ENCODE measurements at regions not wholly inside any gene's neighbourhood (a gene's known extent, or its start where the extent isn't known, plus 50 kb on each side); places are given as distances from the start of the nearest gene placed in this dataset.

DNA sequence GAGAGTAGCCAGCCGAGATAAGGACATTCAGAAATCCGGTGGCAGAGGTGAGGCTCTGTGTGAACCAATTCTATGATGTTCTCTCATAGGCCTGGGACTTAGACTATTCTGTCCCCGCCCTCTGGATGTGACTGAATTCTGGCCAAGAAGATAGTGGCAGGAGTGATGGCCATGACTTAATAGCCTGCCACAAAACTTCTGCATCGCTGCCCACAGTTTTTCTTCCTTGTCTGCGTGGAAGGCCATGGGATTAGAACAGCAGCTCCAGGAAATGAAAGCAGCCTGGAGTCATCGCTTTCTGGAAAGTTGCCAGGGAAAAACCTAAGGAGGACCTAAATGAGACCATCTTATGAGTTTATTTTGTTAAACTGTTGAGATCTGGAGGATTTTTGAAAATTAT, 134.7 kb downstream of the F11 start:
- Histone ChIP-seq H3K27me3 (ENCODE audit: insufficient read depth, low read length) (no peaks in the 10 kb centered on the region), H4K20me1 (ENCODE audit: insufficient read depth) (no peaks in the 10 kb centered on the region), H3K27ac (ENCODE audit: low read depth, low read length) (no peak overlapping the region), H3K79me2 (ENCODE audit: insufficient read depth, low read length) (no peaks in the 10 kb centered on the region), H3K4me1 (ENCODE audit: control insufficient read depth in 1 of 2, insufficient read depth in 2 of 2, low read length in 2 of 2) (no peaks in the 10 kb centered on the region), H3K9me2 (ENCODE audit: insufficient read depth) (no peaks in the 10 kb centered on the region), H3K9me3 (ENCODE audit: control insufficient read depth in 1 of 2, insufficient read depth in 1 of 2, low read depth in 1 of 2, low read length in 2 of 2) (no peaks in the 10 kb centered on the region), H3K9ac (ENCODE audit: low read length) (no peak overlapping the region), H3K4me2 (ENCODE audit: low read length) (no peak overlapping the region), H3K36me3 (ENCODE audit: control insufficient read depth in 1 of 2, insufficient read depth in 2 of 2, low read length in 2 of 2) (no peaks in the 10 kb centered on the region), H2AFZ (ENCODE audit: low read depth, low read length, poor library complexity, severe bottlenecking) (no peak overlapping the region), H3K4me3 (replicated peaks in 1 of 2; ENCODE audit: low read depth in 1 of 2, low read length in 2 of 2) (no peak overlapping the region)
- DNase-seq (ENCODE audit: low read depth, low spot score) (no peak), ATAC-seq (no peak)
- intact Hi-C loops (cut with micrococcal nuclease): no loop called here
- TF ChIP-seq YY1 (IDR thresholded peaks at IDR 0.05; ENCODE audit: extremely low read depth, insufficient replicate concordance, low read depth, low read length): no peak
- TF ChIP-seq JUND (IDR thresholded peaks at IDR 0.05): no peak
- TF ChIP-seq, protein P1, sequence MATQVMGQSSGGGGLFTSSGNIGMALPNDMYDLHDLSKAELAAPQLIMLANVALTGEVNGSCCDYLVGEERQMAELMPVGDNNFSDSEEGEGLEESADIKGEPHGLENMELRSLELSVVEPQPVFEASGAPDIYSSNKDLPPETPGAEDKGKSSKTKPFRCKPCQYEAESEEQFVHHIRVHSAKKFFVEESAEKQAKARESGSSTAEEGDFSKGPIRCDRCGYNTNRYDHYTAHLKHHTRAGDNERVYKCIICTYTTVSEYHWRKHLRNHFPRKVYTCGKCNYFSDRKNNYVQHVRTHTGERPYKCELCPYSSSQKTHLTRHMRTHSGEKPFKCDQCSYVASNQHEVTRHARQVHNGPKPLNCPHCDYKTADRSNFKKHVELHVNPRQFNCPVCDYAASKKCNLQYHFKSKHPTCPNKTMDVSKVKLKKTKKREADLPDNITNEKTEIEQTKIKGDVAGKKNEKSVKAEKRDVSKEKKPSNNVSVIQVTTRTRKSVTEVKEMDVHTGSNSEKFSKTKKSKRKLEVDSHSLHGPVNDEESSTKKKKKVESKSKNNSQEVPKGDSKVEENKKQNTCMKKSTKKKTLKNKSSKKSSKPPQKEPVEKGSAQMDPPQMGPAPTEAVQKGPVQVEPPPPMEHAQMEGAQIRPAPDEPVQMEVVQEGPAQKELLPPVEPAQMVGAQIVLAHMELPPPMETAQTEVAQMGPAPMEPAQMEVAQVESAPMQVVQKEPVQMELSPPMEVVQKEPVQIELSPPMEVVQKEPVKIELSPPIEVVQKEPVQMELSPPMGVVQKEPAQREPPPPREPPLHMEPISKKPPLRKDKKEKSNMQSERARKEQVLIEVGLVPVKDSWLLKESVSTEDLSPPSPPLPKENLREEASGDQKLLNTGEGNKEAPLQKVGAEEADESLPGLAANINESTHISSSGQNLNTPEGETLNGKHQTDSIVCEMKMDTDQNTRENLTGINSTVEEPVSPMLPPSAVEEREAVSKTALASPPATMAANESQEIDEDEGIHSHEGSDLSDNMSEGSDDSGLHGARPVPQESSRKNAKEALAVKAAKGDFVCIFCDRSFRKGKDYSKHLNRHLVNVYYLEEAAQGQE (IDR thresholded peaks at IDR 0.05; ENCODE audit: low read depth): no peak
- no peak for TF ChIP-seq FOSL1 (IDR thresholded peaks at IDR 0.05; ENCODE audit: low read depth)
- TF ChIP-seq POLR2A (IDR thresholded peaks at IDR 0.05; ENCODE audit: borderline replicate concordance, extremely low read depth, insufficient read depth, insufficient read length): no peak
- TF ChIP-seq CEBPB (IDR thresholded peaks at IDR 0.05; ENCODE audit: low read depth): no peak
- TF ChIP-seq TCF7L2 (IDR thresholded peaks at IDR 0.05; ENCODE audit: borderline replicate concordance, extremely low read depth, insufficient read depth, insufficient read length): no peak
- no peak for TF ChIP-seq EZH2phosphoT487 (IDR thresholded peaks at IDR 0.05; ENCODE audit: borderline replicate concordance)
- TF ChIP-seq RAD21 (IDR thresholded peaks at IDR 0.05; ENCODE audit: low read depth): no peak
- TF ChIP-seq SIN3A (IDR thresholded peaks at IDR 0.05; ENCODE audit: low read depth): no peak
- TF ChIP-seq SRF (IDR thresholded peaks at IDR 0.05; ENCODE audit: low read depth): no peak
- TF ChIP-seq POLR2AphosphoS5 (IDR thresholded peaks at IDR 0.05; ENCODE audit: low read depth, low read length): no peak
- TF ChIP-seq, protein P2, sequence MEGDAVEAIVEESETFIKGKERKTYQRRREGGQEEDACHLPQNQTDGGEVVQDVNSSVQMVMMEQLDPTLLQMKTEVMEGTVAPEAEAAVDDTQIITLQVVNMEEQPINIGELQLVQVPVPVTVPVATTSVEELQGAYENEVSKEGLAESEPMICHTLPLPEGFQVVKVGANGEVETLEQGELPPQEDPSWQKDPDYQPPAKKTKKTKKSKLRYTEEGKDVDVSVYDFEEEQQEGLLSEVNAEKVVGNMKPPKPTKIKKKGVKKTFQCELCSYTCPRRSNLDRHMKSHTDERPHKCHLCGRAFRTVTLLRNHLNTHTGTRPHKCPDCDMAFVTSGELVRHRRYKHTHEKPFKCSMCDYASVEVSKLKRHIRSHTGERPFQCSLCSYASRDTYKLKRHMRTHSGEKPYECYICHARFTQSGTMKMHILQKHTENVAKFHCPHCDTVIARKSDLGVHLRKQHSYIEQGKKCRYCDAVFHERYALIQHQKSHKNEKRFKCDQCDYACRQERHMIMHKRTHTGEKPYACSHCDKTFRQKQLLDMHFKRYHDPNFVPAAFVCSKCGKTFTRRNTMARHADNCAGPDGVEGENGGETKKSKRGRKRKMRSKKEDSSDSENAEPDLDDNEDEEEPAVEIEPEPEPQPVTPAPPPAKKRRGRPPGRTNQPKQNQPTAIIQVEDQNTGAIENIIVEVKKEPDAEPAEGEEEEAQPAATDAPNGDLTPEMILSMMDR (IDR thresholded peaks at IDR 0.05 in 2 of 3, conservative IDR thresholded peaks at IDR 0.05 in 1 of 3; ENCODE audit: borderline replicate concordance in 1 of 3, insufficient read depth in 1 of 3, low read depth in 2 of 3, low read length in 2 of 3): no peak
- TF ChIP-seq, protein P3, sequence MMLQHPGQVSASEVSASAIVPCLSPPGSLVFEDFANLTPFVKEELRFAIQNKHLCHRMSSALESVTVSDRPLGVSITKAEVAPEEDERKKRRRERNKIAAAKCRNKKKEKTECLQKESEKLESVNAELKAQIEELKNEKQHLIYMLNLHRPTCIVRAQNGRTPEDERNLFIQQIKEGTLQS (IDR thresholded peaks at IDR 0.05): no peak
- TF ChIP-seq, protein P4, sequence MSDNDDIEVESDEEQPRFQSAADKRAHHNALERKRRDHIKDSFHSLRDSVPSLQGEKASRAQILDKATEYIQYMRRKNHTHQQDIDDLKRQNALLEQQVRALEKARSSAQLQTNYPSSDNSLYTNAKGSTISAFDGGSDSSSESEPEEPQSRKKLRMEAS (IDR thresholded peaks at IDR 0.05): no peak
- no TSS peak for BruUV-seq (replicated peaks)
- RAD21 ChIA-PET (ENCODE audit: low non-redundant PET in 1 of 2, low total read pairs in 2 of 2, uncharacterized antibody in 2 of 2, unreplicated experiment in 2 of 2): no interaction called here
- POLR2A ChIA-PET: no interaction called here
- CTCF ChIA-PET: no interaction called here

All from HCT116 (cell line).